ENCODE measurements at regions not wholly inside any gene's neighbourhood (a gene's known extent, or its start where the extent isn't known, plus 50 kb on each side); places are given as distances from the start of the nearest gene placed in this dataset.

- Mint-ChIP-seq H3K4me3 (no peak overlapping the region), H3K36me3 (ENCODE audit: low read depth) (no peaks in the 10 kb centered on the region), H3K9me3 (no peaks in the 10 kb centered on the region), H3K27ac (peak overlapping the region; percentile 5), H3K27me3 (ENCODE audit: low read depth) (no peaks in the 10 kb centered on the region), H3K4me1 (ENCODE audit: low read depth) (no peaks in the 10 kb centered on the region)
These were observed 93.1 kb upstream of the HIVEP1 start for GRCh38 chr6:11918739-11919605.

- Mint-ChIP-seq H3K9me3 (no peaks in the 10 kb centered on the region), H3K4me3 (no peak overlapping the region), H3K36me3 (ENCODE audit: low read depth) (no peaks in the 10 kb centered on the region)
These were observed 94.0 kb upstream of the HIVEP1 start for GRCh38 chr6:11917951-11918738.

GRCh38 chr6:11912420-11912819 lies 99.7 kb upstream of the HIVEP1 start:
- no peaks in the 10 kb centered on the region for H3K36me3 Mint-ChIP-seq (ENCODE audit: low read depth)
- H3K4me3 Mint-ChIP-seq: no peak overlapping the region
- H3K4me1 Mint-ChIP-seq (ENCODE audit: low read depth): peaks cover 2% of the 10 kb centered on the region
- H3K27me3 Mint-ChIP-seq (ENCODE audit: low read depth): no peaks in the 10 kb centered on the region
- no peak overlapping the region for H3K27ac Mint-ChIP-seq
- no peaks in the 10 kb centered on the region for H3K9me3 Mint-ChIP-seq

More at GRCh38 chr6:11917951-11918738, 94.0 kb upstream of the HIVEP1 start:
- no peaks in the 10 kb centered on the region for H3K27me3 Mint-ChIP-seq (ENCODE audit: low read depth)
- peak overlapping the region; percentile 5 for H3K27ac Mint-ChIP-seq
- H3K4me1 Mint-ChIP-seq (ENCODE audit: low read depth): no peaks in the 10 kb centered on the region

GRCh38 chr6:11911538-11911937 lies 100.6 kb upstream of the HIVEP1 start:
- no peak overlapping the region for H3K27ac Mint-ChIP-seq
- H3K36me3 Mint-ChIP-seq (ENCODE audit: low read depth): no peaks in the 10 kb centered on the region
- H3K27me3 Mint-ChIP-seq (ENCODE audit: low read depth): no peaks in the 10 kb centered on the region
- peaks cover 2% of the 10 kb centered on the region for H3K4me1 Mint-ChIP-seq (ENCODE audit: low read depth)
- H3K9me3 Mint-ChIP-seq: no peaks in the 10 kb centered on the region
- no peak overlapping the region for H3K4me3 Mint-ChIP-seq

GRCh38 chr6:11909696-11910132 lies 102.4 kb upstream of the HIVEP1 start:
- Mint-ChIP-seq H3K9me3 (no peaks in the 10 kb centered on the region), H3K27ac (no peak overlapping the region), H3K4me3 (no peak overlapping the region), H3K4me1 (ENCODE audit: low read depth) (peaks cover 2% of the 10 kb centered on the region), H3K27me3 (ENCODE audit: low read depth) (no peaks in the 10 kb centered on the region), H3K36me3 (ENCODE audit: low read depth) (no peaks in the 10 kb centered on the region)

- peaks cover 2% of the 10 kb centered on the region for H3K4me1 Mint-ChIP-seq (ENCODE audit: low read depth)
- H3K27me3 Mint-ChIP-seq (ENCODE audit: low read depth): peaks cover 3% of the 10 kb centered on the region
- no peaks in the 10 kb centered on the region for H3K9me3 Mint-ChIP-seq
- no peak overlapping the region for H3K4me3 Mint-ChIP-seq
- no peaks in the 10 kb centered on the region for H3K36me3 Mint-ChIP-seq (ENCODE audit: low read depth)
- H3K27ac Mint-ChIP-seq: no peak overlapping the region
These were observed 103.5 kb upstream of the HIVEP1 start for GRCh38 chr6:11908436-11909105.

- no peaks in the 10 kb centered on the region for H3K36me3 Mint-ChIP-seq (ENCODE audit: low read depth)
- H3K4me1 Mint-ChIP-seq (ENCODE audit: low read depth): peaks cover 17% of the 10 kb centered on the region
- H3K9me3 Mint-ChIP-seq: no peaks in the 10 kb centered on the region
- H3K4me3 Mint-ChIP-seq: no peak overlapping the region
- H3K27me3 Mint-ChIP-seq (ENCODE audit: low read depth): peaks cover 11% of the 10 kb centered on the region
- no peak overlapping the region for H3K27ac Mint-ChIP-seq
These were observed 108.5 kb upstream of the HIVEP1 start for GRCh38 chr6:11903645-11904044.

GRCh38 chr6:11902527-11902926 lies 109.6 kb upstream of the HIVEP1 start:
- Mint-ChIP-seq H3K36me3 (ENCODE audit: low read depth) (no peaks in the 10 kb centered on the region), H3K27ac (no peak overlapping the region), H3K27me3 (ENCODE audit: low read depth) (peaks cover 11% of the 10 kb centered on the region), H3K4me3 (no peak overlapping the region), H3K9me3 (no peaks in the 10 kb centered on the region), H3K4me1 (ENCODE audit: low read depth) (peaks cover 17% of the 10 kb centered on the region)

GRCh38 chr6:11900662-11901598 lies 111.2 kb upstream of the HIVEP1 start:
- H3K4me3 Mint-ChIP-seq: peak overlapping the region; percentile 2
- H3K9me3 Mint-ChIP-seq: no peaks in the 10 kb centered on the region
- H3K4me1 Mint-ChIP-seq (ENCODE audit: low read depth): peaks cover 17% of the 10 kb centered on the region
- H3K27ac Mint-ChIP-seq: no peak overlapping the region
- H3K27me3 Mint-ChIP-seq (ENCODE audit: low read depth): peaks cover 11% of the 10 kb centered on the region
- no peaks in the 10 kb centered on the region for H3K36me3 Mint-ChIP-seq (ENCODE audit: low read depth)

GRCh38 chr6:11899645-11900044 lies 112.5 kb upstream of the HIVEP1 start:
- Mint-ChIP-seq H3K27me3 (ENCODE audit: low read depth) (peaks cover 11% of the 10 kb centered on the region), H3K36me3 (ENCODE audit: low read depth) (no peaks in the 10 kb centered on the region), H3K4me1 (ENCODE audit: low read depth) (peaks cover 17% of the 10 kb centered on the region), H3K27ac (no peak overlapping the region), H3K4me3 (no peak overlapping the region), H3K9me3 (no peaks in the 10 kb centered on the region)

- peaks cover 6% of the 10 kb centered on the region for H3K27me3 Mint-ChIP-seq (ENCODE audit: low read depth)
- no peak overlapping the region for H3K27ac Mint-ChIP-seq
- no peaks in the 10 kb centered on the region for H3K36me3 Mint-ChIP-seq (ENCODE audit: low read depth)
- H3K4me3 Mint-ChIP-seq: no peak overlapping the region
- no peaks in the 10 kb centered on the region for H3K9me3 Mint-ChIP-seq
- H3K4me1 Mint-ChIP-seq (ENCODE audit: low read depth): no peaks in the 10 kb centered on the region
These were observed 115.6 kb upstream of the ADTRP start for GRCh38 chr6:11894212-11894611.

GRCh38 chr6:11891547-11891946 lies 112.9 kb upstream of the ADTRP start:
- Mint-ChIP-seq H3K4me3 (no peak overlapping the region), H3K27ac (no peak overlapping the region), H3K4me1 (ENCODE audit: low read depth) (peaks cover 2% of the 10 kb centered on the region), H3K9me3 (no peaks in the 10 kb centered on the region), H3K27me3 (ENCODE audit: low read depth) (peaks cover 6% of the 10 kb centered on the region), H3K36me3 (ENCODE audit: low read depth) (no peaks in the 10 kb centered on the region)

- Mint-ChIP-seq H3K27me3 (ENCODE audit: low read depth) (peaks cover 6% of the 10 kb centered on the region), H3K36me3 (ENCODE audit: low read depth) (no peaks in the 10 kb centered on the region), H3K4me3 (no peak overlapping the region), H3K9me3 (no peaks in the 10 kb centered on the region), H3K4me1 (ENCODE audit: low read depth) (peaks cover 2% of the 10 kb centered on the region), H3K27ac (no peak overlapping the region)
These were observed 112.2 kb upstream of the ADTRP start for GRCh38 chr6:11890849-11891248.

GRCh38 chr6:11890209-11890608 lies 111.6 kb upstream of the ADTRP start:
- peaks cover 2% of the 10 kb centered on the region for H3K4me1 Mint-ChIP-seq (ENCODE audit: low read depth)
- no peak overlapping the region for H3K27ac Mint-ChIP-seq
- H3K27me3 Mint-ChIP-seq (ENCODE audit: low read depth): peaks cover 6% of the 10 kb centered on the region
- no peaks in the 10 kb centered on the region for H3K36me3 Mint-ChIP-seq (ENCODE audit: low read depth)
- no peaks in the 10 kb centered on the region for H3K9me3 Mint-ChIP-seq
- no peak overlapping the region for H3K4me3 Mint-ChIP-seq

Measured in T-helper 1 cell treated with Interleukin-12 subunit alpha and Interleukin-12 subunit beta and Interleukin-4 antibody, amounts not matched to agents 30 μg/mL and 1 μg/mL, for 36 hours (primary cell).